GM18519 (cell line): ENCODE measurements at regions not wholly inside any gene's neighbourhood (a gene's known extent, or its start where the extent isn't known, plus 50 kb on each side); places are given as distances from the start of the nearest gene placed in this dataset.
"Not testable (repeated sequence)": the region's sequence is repeated elsewhere in the genome, so short reads cannot be mapped to it uniquely, and the experiment has no call there.

Experiments used
- ATAC-seq: cut with Tn5 transposase; IDR thresholded peaks from one replicate; pipeline ENCODE4 v1.9.1; 2021; ENCODE audit warnings: mild to moderate bottlenecking, moderate library complexity; ENCODE audit not compliant: unreplicated experiment, low FRiP score

DNA sequence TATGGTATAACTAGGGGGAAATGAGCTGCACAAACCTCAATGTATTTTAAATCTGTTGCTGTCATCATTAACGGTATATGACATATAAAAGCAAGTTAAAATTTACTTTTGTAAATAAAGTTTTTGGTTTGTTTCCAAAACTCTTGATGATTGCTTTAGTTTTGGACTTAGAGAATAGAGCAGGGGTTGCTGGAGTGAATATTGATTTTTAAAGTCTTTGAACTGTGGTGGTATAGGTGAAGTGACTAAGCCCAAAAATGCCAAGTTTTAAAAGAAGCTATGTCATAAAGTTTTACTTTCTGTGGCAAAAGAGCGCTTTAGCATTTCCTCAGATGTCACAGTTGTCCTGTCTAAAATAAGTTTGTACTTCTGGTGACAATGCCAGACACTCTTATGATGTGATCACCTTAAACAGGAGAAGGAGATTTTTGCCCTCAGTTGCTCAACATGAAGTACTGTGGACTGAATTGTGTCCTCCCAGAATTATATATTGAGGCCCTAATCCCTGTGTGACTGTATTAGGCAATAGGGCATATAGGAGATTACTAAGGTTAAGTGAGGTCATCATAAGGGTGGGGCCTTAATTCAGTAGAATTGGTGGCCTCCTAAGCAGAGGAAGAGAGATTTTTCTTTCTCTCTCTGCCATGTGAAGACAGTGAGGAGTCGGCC is 175.2 kb upstream of the PLGLB1 start:
- ATAC-seq, result not testable (repeated sequence)

DNA sequence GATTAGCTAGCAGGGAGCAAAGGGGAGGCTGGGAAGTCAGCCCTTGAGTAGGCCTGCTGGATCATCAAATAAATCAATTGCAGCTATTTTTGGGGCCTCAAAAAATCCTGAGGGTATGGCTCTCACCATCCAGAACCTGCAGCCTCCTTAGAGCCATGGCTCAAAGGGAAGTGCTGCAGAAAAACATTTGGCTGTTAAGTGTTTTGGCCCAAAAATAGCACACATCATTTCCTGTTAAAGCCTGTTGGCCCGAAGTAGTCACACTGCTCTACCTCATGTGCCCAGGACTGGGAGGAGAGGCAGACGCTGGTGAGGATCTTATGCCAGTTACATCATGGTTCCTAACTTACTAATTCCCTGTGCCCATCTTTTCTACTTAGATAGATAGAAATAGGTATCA is 176.8 kb upstream of the PLGLB1 start:
- not testable (repeated sequence) for ATAC-seq

DNA sequence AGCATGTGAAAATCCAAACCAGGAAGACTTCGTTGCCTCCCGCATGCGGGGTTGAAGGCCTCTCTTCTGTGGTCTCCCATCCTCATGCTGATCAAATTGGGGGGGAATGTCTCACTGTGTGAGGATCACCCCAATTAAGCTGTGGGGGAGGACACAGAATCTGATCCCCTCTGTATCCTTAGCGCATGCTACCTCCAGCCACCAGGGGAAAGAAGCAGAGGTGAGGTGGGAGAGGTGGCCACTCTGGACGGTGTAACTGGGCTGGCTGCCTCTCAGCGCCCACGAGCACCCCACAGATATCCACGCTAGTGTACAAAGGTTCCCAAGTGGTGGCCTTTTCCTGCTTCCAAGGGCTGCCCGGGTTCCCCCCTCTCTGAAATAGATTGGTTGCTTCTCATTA is 177.6 kb upstream of the PLGLB1 start:
- ATAC-seq, result not testable (repeated sequence)

DNA sequence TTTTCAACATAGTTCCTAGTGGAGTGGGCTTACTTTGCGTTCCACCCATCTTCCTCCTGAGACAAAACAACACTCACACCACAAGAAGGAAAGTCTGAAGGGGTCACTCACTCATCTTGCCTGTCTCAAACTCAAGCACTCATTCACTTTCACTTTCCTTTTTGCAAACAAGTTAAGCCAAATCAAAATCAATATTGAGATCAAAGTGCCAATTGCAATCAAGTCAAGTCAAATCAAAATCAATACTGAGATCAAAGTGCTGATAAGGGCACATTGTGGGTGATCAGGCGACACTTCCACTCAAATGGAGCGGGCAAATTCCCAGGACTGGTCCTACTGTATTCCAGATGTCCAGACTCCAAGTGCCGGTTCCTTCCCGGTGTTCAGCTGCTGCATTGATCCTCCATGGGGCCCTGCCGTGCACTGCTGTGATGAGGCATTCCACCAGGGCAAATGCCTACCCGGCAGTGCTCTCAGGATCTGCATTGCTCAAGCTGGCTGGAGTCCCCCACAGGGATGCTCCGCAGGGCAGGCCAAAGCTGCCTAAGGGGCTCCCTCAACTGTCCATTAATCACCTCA is 183.0 kb upstream of the PLGLB1 start:
- ATAC-seq, result not testable (repeated sequence)

DNA sequence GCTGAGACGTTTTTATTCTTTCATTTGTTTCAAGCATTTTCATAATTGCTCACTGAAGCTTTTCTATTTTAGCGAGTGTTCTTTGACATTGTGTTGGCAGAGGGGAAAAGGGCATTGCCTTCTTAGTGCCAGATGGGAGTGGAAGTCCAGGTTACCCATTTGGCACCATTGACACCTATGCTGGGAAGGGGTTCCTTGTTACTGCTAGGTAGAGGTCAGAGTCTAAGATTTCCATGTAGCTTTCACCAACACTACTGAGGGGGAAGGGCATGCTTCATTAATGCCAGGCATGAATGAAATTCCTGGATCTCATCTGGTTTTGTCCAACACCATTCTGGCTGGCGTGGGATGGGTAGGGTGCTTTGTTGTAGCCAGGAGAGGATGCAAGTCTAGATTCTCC is 191.3 kb upstream of the PLGLB1 start:
- not testable (repeated sequence) for ATAC-seq

DNA sequence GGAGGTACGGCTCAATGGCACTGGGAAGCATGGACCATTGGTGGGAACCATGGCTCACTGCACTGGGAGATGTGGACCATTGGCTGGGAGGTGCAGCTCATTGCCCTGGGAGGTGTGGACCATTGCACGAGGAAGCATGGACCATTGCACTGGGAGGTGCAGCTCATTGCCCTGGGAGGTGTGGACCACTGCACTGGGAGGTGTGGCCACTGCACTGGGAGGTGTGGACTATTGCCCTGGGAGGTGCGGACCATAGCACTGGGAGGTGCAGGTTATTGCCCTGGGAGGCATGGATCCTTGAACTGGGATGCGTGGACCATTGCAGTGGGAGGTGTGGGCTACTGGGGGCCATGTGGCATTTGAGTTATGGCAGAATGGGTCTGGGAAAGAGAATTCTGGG is 195.4 kb upstream of the PLGLB1 start:
- not testable (repeated sequence) for ATAC-seq

DNA sequence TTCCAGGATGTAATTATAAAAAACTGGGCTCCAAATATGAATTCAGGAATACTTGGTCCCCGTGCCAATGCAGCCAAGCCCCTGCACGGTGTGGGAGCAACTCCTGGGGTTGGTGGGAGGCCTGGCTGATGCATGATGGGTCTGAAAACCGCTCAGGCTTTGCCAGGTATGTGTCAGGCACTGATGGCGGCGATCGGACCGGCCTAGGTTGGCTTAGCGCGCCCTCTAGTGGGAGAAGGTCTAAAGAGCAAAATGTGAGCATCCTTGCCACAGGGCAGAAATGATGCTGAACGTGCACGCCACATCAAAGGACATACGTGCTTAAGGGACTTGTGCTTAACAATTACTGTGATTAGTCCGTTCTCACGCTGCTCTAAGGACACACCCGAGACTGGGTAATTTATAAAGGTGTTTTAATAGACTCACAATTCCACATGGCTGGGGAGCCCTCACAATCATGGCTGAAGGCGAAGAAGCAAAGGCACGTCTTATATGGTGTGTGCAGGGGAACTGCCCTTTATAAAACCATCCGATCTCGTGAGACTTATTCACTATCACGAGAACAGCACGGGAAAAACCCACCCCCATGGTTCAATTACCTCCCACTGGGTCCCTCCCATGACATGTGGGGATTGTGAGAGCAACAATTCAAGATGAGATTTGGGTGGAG is 196.2 kb upstream of the PLGLB1 start:
- not testable (repeated sequence) for ATAC-seq

DNA sequence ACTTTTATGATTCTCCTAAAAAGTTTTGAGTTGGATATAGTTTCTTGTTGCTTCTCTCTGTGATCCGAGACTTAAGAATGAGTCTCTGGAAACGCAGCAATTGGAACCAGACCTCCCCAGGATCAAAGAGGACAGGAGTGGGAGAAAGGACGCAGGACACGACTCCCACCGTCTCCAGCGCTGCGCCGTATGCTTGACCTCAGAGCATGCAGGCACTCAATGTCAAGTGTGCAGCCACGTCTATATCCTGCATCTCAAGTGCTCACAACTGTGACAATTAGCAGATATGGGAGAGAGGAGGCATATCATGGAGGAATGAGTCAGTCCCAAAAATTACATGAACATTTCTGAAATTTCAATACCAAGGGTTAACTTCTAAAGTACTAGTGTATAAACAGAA is 199.0 kb upstream of the PLGLB1 start:
- ATAC-seq, result not testable (repeated sequence)

DNA sequence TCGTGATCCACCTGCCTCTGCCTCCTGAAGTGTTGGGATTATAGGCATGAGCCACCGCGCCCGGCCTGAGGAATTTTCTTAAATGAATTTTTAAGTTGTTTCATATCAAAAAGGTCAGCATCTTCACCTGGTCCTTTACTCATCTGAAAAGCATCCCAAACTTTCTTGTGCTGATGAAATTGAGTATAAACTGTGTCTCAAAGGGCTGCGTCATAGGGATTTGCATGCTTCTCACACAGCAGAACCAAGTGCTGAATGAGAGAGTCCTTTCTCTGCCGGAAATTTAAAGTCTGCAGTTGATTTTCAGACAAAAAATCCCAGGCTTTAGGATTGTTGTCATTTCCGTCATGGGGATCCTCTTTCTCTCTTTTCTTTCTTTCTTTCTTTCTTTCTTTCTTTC is 200.5 kb upstream of the PLGLB1 start:
- not testable (repeated sequence) for ATAC-seq

DNA sequence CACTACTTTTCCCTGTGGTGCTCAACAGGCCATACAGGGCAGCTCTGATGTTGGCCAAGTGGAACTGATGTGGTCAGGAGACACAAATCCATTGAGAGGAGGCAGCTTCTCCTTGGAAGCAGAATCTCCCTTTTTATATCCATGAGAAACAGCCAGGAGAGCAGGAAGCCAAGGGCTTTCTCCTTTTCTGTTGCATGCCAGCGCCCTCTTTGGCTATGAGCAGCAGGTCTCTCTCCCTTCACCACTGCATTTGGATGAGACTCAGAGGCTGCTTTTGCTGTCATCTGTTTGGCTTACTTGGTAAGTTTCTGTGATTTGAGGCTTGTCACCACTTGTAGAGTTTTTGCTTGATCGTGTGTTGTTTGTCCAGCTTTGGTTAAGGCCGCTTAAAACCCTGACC is 202.2 kb upstream of the PLGLB1 start:
- ATAC-seq, result not testable (repeated sequence)

DNA sequence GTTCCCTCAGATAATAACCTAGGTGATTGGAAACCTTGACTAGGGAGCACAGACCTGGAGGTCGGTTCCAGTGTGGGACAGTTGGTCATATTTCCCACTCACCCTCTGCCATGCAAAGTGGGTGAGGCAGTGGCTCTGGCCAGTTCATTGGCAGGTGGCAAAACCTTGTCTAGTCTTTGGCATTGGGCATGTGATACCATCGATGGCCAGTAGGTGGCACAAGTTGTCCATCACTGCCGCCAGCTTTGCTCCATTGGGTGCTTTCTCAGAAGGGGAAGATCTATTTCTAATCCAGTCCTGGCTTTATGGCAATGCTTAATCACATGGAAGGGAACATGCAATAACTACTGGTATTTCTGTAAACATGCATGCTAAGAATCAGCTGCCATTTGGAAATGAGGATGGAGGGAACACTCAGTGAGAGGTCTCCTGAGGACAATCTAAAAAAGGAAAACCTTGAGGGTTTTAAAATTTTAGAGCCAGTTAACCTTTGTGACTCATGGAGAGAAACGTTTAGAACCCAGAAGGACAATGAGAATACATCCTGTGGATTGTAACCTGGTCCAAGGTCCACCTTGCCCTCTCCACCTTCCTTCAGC is 207.5 kb upstream of the PLGLB1 start:
- ATAC-seq, result not testable (repeated sequence)

DNA sequence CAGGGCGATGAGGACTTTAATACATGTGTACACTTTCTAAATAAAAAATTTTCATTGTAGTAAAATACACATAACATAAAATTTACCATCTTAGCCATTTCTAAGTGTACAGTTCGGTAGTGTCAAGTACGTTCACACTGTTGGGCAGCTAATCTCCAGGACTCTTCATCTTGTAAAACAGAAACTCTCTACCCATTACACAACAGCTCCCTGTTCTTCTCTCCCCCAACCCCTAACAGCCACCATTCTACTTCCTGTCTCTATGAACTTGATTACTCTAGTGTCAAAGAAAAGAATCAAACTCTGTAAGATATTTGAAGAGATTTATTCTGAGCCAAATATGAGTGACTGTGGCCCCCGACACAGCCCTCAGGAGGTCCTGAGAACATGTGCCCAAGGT is 208.3 kb upstream of the PLGLB1 start:
- ATAC-seq, result not testable (repeated sequence)

DNA sequence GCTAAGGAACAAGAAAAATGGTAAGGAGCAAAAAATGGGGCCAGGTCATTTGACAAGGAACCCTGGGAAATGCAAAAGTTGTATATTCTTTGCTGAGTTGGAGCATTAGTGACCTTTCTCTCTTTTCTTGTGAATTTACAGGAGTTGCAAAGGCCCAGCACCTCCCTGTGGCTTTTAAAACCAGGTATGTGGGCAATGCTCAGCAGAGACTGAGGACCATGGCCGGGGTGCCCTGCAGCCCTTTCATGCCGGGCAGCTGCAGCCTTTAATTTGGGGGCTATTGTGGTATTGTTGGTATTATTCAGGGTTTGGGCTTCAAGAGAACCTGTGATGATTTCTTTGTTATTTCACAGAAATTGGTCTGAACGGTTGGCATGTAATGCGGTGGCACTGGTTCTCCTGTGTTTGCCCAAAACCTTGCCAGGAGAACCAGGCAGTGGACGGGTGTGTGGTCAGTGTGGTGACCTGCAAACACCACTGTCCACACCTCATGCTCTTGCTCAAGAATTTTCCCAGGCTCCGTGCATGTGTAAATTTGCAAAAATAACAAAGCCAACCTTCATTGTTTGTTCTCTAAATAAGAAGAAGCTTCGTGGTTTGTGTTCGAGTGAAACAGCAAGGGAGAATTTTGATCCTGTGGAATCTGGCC is 213.8 kb upstream of the PLGLB1 start:
- not testable (repeated sequence) for ATAC-seq

DNA sequence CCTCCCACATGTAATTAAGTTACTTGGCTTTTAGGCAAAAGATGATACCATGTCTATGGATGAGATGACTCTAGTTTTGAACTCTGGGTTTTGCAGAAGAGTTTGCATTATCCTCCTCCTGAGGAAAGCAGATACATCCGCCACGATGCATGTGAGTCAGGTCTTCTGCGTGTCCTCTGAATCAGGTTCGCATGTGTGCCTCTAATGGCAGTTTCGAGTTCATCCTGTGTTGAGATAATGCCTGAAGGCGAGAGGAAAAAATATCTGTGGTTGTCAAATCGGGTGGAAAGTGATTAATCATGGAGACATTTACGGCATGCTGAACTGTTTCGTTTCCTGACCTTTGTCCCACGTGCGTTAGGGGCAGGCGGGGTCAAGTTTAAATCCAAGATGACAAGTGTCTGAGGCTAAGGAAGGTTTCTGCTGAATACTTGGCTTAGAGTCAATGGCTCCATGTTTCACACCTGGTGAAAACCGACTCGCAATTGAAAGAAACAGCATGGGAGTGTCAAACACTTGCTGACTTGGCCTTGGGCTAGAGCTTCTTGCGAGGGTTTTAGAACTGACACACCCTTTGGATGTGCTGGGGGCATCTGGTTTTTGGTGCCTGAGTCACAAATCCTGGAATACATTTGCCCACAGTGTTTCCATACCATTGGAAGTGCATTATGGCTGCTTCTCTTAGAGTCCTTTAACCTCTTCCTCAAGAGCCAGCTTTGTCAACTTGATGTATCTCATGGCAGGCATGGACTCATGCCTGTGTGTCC is 216.1 kb upstream of the PLGLB1 start:
- not testable (repeated sequence) for ATAC-seq

DNA sequence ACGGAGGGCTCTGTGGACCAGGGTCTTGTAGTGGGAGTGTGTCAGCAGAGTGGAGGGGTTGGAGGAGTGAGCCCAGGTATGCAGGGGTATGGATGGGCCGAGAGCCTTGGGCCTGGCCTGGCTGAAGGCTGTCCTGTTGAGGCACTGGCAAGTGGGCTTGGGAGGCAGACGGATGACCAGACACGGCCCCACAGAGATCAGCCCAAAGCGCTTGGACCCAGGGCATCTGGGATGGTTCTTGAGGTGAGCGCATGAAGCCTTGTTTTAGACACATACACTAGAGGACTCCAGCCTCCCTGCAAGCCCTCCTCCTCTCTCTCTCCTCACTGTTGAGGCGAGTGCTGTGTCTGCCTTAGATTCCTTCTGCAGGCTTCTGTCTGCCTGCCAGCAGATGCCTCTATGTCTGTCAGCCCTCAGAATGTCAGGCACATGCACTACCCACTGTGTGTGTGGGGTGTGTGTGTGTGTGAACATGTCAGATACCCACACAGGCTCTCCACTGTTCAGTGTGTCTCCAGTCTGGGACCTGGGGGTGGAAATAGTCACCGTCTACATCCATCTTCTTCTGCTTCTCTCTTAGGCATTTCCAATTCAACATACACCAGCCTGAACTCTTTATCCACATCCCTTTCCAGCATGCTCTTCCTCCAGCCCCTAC is 218.0 kb upstream of the PLGLB1 start:
- not testable (repeated sequence) for ATAC-seq

DNA sequence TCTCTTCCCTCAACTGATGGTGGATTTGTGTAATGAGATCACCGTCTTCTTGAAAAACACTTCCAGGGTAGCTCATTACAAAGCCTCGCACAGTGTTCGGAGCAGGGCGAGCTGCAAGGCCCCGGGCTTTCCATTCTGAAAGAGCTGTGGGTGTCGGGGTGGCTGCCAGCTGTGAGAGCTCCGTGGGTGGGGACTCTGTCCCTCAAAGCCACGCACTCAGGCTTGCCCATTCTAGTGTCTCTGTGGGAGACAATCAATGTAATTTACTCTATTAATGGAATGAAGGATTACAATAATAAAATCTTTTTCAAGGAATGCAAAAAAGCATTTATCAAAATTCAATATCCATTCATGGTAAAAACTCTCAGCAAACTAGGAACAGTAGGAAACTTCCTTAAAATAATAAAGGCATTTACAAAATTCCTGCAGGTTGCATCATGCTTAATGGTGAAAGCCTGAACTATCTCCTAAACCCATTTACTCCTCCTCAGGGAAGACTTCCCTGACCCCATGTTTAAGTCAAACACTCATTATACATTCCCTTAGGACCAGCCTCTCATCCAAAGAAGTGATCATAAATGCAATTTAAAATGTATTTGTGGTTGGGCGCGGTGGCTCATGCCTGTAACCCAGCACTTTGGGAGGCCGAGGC is 224.5 kb upstream of the PLGLB1 start:
- not testable (repeated sequence) for ATAC-seq

DNA sequence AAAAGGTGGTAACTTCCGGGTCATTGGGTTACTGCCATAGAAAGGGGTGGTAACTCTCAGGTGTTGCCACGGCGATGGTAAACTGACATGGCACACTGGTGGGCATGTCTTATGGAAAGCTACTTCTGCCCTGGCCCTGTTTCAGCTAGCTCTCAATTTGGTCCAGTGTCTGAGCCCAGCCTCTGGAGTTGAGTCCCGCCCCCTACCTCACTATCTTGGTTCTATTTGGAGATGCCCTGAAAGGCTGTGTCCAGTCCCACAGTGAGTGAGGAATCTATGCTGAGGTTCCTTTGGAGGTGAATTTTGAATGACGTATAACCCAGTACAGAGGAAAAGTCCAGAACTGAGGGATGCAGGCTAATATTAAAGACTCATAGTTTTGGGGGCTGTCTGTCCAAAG is 230.4 kb upstream of the PLGLB1 start:
- ATAC-seq, result not testable (repeated sequence)

DNA sequence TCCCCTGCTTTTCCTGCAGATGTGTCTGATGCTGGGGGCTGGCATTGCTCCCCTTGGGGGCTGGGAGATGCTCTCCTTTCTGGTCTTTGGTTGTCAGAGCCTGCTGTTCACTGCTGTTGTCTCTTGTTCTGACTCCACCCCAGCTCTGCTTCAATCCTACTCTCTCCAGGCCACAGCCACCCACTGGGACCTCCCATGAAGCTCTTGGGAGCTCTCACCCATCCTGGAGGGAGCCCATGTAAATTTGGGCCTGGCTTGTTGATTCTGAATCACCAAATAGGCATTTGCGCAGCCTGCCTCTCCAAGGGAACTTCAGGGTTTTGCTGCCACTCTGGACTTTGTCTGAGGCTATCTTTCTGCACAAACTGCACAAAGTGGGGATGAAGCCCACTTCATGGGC is 232.9 kb upstream of the PLGLB1 start:
- not testable (repeated sequence) for ATAC-seq

DNA sequence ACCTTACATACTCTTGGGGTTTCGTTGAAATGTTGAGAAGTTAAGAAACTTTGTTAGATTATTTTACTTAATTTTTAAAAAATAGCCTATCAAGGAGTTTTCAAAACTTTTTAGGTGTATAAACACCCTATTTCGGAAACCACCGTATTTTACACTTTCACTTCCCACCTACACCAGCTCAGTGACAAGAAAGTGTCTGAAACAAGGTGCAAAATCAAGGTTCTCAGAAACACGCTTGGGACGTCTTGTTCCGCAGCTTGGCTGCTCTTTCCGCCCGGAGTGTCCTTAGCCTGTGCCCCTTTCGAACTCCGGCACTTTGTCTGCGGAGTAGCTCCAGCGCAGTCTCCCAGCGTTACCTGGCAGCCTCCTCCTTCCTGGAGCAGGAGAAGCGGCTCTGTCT is 233.8 kb upstream of the PLGLB1 start:
- not testable (repeated sequence) for ATAC-seq
